ENCODE measurements at regions not wholly inside any gene's neighbourhood (a gene's known extent, or its start where the extent isn't known, plus 50 kb on each side); places are given as distances from the start of the nearest gene placed in this dataset.
"Not testable (repeated sequence)": the region's sequence is repeated elsewhere in the genome, so short reads cannot be mapped to it uniquely, and the experiment has no call there.

DNA sequence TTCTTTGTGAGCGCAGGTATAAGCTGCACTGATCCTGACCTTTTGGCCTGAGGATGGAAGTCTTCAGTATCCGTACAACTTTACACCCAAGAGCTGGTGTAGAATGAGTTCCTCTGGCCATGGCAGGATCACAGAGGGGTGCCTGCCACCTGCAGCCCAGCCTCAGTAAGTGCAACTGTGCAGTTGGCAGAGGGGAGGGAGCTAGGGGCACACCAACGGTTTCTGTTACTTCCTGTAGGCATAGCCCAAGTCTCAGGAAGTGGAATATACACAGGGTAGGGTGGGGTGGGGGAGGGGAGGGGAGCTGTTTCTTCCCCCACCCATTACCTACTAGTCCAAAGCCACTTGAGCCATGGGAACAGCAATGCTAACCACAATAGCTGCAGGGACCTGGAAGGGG, 85.4 kb upstream of the GBA3 start:
- Histone ChIP-seq H3K27ac (ENCODE audit: low read length) (peak overlapping the region; percentile 39; the same call in 1 of the 2 replicates), H3K79me2 (ENCODE audit: low read length) (peaks cover 26% of the 10 kb centered on the region)

DNA sequence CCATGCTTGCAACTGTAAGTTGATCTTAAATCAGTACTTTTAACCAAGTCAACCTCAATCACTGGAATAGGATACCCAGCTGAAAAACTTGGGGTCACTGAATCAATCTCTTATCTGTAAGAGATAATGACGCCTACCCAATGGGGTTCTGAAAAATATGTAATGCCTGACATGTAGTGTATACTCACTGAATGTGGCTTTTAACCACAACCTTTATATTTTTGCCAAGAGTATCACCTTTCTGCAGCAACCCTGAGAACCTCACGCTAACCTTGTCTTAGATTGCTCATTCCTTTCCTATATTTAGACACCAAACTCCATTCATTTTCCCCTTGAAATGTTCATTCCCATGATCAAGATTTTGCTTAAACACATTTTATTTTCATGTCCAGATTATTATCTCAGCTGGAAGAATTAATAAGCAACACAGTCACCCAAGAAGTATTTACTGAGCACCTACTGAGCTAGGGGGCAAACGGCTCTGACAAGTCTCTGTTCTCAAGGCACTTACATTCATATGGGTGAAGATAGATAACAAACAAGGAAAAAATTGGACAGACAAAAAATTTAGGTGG, 82.7 kb upstream of the GBA3 start:
- H3K9me3 ChIP-seq (ENCODE audit: insufficient read depth, low read length); H2AFZ ChIP-seq (ENCODE audit: low read depth, low read length); H4K20me1 ChIP-seq (ENCODE audit: insufficient read depth, low read length); H3K9ac ChIP-seq (ENCODE audit: low read length); H3K4me3 ChIP-seq (ENCODE audit: low read length); H3K27ac ChIP-seq (ENCODE audit: low read length); H3K27me3 ChIP-seq (ENCODE audit: low read depth, low read length); H3K36me3 ChIP-seq (replicated peaks; ENCODE audit: low read depth, low read length); H3K4me2 ChIP-seq (ENCODE audit: low read length); H3K79me2 ChIP-seq (ENCODE audit: low read length): not testable (repeated sequence)
- peaks cover 16% of the 10 kb centered on the region for H3K4me1 ChIP-seq (ENCODE audit: low read length)

More for the DNA sequence above, 85.4 kb upstream of the GBA3 start:
- Histone ChIP-seq H3K4me2 (ENCODE audit: low read length) (no peak overlapping the region), H3K9ac (ENCODE audit: low read length) (no peak overlapping the region), H3K36me3 (replicated peaks; ENCODE audit: low read depth, low read length) (peaks cover 7% of the 10 kb centered on the region), H3K4me1 (ENCODE audit: low read length) (peaks cover 26% of the 10 kb centered on the region), H3K27me3 (ENCODE audit: low read depth, low read length) (no peaks in the 10 kb centered on the region), H3K9me3 (ENCODE audit: insufficient read depth, low read length) (no peaks in the 10 kb centered on the region), H3K4me3 (ENCODE audit: low read length) (no peak overlapping the region), H2AFZ (ENCODE audit: low read depth, low read length) (no peak overlapping the region), H4K20me1 (ENCODE audit: insufficient read depth, low read length) (no peaks in the 10 kb centered on the region)
- TF ChIP-seq, protein P1, sequence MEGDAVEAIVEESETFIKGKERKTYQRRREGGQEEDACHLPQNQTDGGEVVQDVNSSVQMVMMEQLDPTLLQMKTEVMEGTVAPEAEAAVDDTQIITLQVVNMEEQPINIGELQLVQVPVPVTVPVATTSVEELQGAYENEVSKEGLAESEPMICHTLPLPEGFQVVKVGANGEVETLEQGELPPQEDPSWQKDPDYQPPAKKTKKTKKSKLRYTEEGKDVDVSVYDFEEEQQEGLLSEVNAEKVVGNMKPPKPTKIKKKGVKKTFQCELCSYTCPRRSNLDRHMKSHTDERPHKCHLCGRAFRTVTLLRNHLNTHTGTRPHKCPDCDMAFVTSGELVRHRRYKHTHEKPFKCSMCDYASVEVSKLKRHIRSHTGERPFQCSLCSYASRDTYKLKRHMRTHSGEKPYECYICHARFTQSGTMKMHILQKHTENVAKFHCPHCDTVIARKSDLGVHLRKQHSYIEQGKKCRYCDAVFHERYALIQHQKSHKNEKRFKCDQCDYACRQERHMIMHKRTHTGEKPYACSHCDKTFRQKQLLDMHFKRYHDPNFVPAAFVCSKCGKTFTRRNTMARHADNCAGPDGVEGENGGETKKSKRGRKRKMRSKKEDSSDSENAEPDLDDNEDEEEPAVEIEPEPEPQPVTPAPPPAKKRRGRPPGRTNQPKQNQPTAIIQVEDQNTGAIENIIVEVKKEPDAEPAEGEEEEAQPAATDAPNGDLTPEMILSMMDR (IDR thresholded peaks at IDR 0.05; ENCODE audit: low read depth, low read length) = peak; percentile 69
- TF ChIP-seq EZH2phosphoT487 (IDR thresholded peaks at IDR 0.05; ENCODE audit: low read depth) = no peak

DNA sequence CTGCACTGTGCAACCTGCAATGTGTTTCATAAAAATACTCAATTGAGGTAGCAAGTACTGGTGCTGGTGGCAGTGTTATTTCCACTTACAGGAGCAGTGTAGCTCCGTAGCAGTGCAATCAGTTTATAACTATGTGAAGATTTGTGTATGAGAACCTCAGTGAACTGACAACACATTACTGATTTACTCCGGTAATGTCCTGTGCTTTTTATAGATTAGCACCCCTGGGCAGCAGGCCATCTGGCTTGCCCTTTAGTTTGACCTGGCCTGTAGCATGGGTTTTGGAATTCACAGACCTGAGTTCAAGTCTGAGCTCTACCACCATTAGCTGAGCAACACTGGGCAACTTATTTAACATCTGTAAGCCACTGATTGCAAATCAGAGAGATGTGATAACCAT, 78.6 kb upstream of the GBA3 start:
- no peaks in the 10 kb centered on the region for H3K27me3 ChIP-seq (ENCODE audit: low read depth, low read length)
- no peaks in the 10 kb centered on the region for H3K36me3 ChIP-seq (replicated peaks; ENCODE audit: low read depth, low read length)
- H3K4me2 ChIP-seq (ENCODE audit: low read length) = no peak overlapping the region
- peaks cover 6% of the 10 kb centered on the region; the same call in 1 of the 2 replicates for H3K4me1 ChIP-seq (ENCODE audit: low read length)
- no peak overlapping the region for H3K9ac ChIP-seq (ENCODE audit: low read length)
- no peaks in the 10 kb centered on the region for H3K79me2 ChIP-seq (ENCODE audit: low read length)
- no peak overlapping the region for H3K4me3 ChIP-seq (ENCODE audit: low read length)
- H3K9me3 ChIP-seq (ENCODE audit: insufficient read depth, low read length) = no peaks in the 10 kb centered on the region
- no peak for TF ChIP-seq EZH2phosphoT487 (IDR thresholded peaks at IDR 0.05; ENCODE audit: low read depth)
- TF ChIP-seq, protein P1 (IDR thresholded peaks at IDR 0.05; ENCODE audit: low read depth, low read length) = no peak
- no peak overlapping the region for H3K27ac ChIP-seq (ENCODE audit: low read length)
- no peak overlapping the region for H2AFZ ChIP-seq (ENCODE audit: low read depth, low read length)
- no peaks in the 10 kb centered on the region for H4K20me1 ChIP-seq (ENCODE audit: insufficient read depth, low read length)

DNA sequence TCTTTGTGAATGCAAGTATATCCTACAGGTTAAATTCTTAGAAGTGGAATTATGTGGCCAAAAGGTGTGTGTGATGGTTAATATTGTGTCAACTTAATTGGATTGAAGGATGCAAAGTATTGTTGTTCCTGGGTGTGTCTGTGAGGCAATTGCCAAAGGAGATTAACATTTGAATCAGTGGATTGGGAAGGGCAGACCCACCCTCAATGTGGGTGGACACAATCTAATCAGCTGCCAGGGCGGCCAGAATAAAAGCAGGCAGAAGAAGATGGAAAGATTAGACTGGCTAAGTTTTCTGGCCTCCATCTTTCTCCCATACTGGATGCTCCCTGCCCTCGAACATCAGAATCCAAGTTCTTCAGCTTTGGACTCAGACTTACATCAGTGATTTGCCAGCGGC, 76.2 kb upstream of the GBA3 start:
- H3K27me3 ChIP-seq (ENCODE audit: low read depth, low read length) = no peaks in the 10 kb centered on the region
- peaks cover 6% of the 10 kb centered on the region; the same call in 1 of the 2 replicates for H3K4me1 ChIP-seq (ENCODE audit: low read length)
- H4K20me1 ChIP-seq (ENCODE audit: insufficient read depth, low read length) = no peaks in the 10 kb centered on the region
- no peaks in the 10 kb centered on the region for H3K9me3 ChIP-seq (ENCODE audit: insufficient read depth, low read length)
- no peak overlapping the region for H3K4me2 ChIP-seq (ENCODE audit: low read length)
- H3K27ac ChIP-seq (ENCODE audit: low read length) = no peak overlapping the region
- H3K36me3 ChIP-seq (replicated peaks; ENCODE audit: low read depth, low read length) = no peaks in the 10 kb centered on the region
- TF ChIP-seq, protein P1 (IDR thresholded peaks at IDR 0.05; ENCODE audit: low read depth, low read length) = no peak
- no peak for TF ChIP-seq EZH2phosphoT487 (IDR thresholded peaks at IDR 0.05; ENCODE audit: low read depth)
- H3K79me2 ChIP-seq (ENCODE audit: low read length) = no peaks in the 10 kb centered on the region
- H2AFZ ChIP-seq (ENCODE audit: low read depth, low read length) = no peak overlapping the region
- no peak overlapping the region for H3K9ac ChIP-seq (ENCODE audit: low read length)
- no peak overlapping the region for H3K4me3 ChIP-seq (ENCODE audit: low read length)

DNA sequence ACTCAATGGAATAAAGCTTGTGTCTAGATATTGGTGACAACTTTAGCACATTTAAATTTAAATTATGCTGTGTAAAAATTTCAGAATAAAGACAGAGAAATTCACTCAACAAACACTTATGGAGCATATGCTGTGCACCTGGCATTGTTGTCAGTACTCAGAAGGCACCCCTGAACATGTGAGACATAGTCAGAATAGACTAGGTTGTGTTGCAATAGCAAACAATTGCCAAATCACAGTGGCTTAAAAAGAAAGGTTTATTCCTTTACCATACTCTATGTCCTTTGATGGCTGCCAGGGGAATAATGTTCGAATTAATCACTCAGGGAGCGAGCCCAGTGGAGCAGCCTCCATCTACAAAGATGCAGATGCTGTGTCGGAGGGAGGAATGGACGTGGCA, 72.6 kb upstream of the GBA3 start:
- not testable (repeated sequence) for H3K9ac ChIP-seq (ENCODE audit: low read length); H3K4me1 ChIP-seq (ENCODE audit: low read length); H4K20me1 ChIP-seq (ENCODE audit: insufficient read depth, low read length); H3K79me2 ChIP-seq (ENCODE audit: low read length); H3K27me3 ChIP-seq (ENCODE audit: low read depth, low read length); H3K36me3 ChIP-seq (replicated peaks; ENCODE audit: low read depth, low read length); H2AFZ ChIP-seq (ENCODE audit: low read depth, low read length); H3K9me3 ChIP-seq (ENCODE audit: insufficient read depth, low read length); H3K4me2 ChIP-seq (ENCODE audit: low read length); H3K4me3 ChIP-seq (ENCODE audit: low read length); H3K27ac ChIP-seq (ENCODE audit: low read length)

DNA sequence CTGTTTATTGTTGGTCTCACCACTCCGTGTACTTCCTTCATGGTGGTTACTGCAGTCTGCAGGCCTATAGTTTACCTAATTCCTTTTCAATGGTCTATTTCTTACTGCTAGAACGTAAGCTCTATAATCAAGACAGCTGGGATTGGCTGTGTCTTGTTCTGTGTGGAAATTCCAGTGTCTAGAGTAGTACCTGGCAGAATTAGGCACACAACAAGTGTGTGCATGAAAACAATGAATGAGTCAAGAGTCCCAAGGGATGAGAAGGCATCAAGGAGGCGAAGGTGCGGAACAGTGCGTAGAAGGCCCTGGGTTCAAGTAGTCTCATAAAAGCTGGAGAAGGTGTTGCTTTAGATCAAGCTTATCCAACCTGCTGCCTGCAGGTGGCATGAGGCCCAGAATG, 70.8 kb upstream of the GBA3 start:
- not testable (repeated sequence) for H3K9ac ChIP-seq (ENCODE audit: low read length); H3K9me3 ChIP-seq (ENCODE audit: insufficient read depth, low read length); H3K36me3 ChIP-seq (replicated peaks; ENCODE audit: low read depth, low read length); H2AFZ ChIP-seq (ENCODE audit: low read depth, low read length); H4K20me1 ChIP-seq (ENCODE audit: insufficient read depth, low read length); H3K79me2 ChIP-seq (ENCODE audit: low read length); H3K27ac ChIP-seq (ENCODE audit: low read length); H3K4me3 ChIP-seq (ENCODE audit: low read length); H3K27me3 ChIP-seq (ENCODE audit: low read depth, low read length); H3K4me2 ChIP-seq (ENCODE audit: low read length); H3K4me1 ChIP-seq (ENCODE audit: low read length)

DNA sequence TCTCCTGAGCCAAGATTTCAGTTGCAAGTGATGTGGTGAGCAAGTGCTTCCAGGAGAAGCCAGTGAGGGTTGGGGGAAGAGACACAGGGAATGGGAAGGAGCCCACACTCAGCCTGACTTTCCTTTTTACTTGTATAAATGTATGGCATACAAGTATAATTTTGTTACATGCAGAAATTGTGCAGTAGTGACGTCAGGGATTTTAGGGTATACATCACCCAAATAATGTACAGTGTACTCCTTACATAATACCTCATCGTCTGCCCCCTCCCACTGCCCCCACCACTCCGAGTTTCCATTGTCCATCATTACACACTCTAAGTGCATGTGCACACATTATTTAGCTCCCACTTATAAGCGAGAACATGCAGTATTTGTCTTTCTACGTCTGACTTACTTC, 68.7 kb upstream of the GBA3 start:
- H2AFZ ChIP-seq (ENCODE audit: low read depth, low read length); H3K27me3 ChIP-seq (ENCODE audit: low read depth, low read length); H3K4me2 ChIP-seq (ENCODE audit: low read length); H3K27ac ChIP-seq (ENCODE audit: low read length); H3K9ac ChIP-seq (ENCODE audit: low read length); H3K4me1 ChIP-seq (ENCODE audit: low read length); H3K4me3 ChIP-seq (ENCODE audit: low read length); H3K79me2 ChIP-seq (ENCODE audit: low read length); H3K9me3 ChIP-seq (ENCODE audit: insufficient read depth, low read length); H3K36me3 ChIP-seq (replicated peaks; ENCODE audit: low read depth, low read length); H4K20me1 ChIP-seq (ENCODE audit: insufficient read depth, low read length): not testable (repeated sequence)
